ENCODE measurements at regions not wholly inside any gene's neighbourhood (a gene's known extent, or its start where the extent isn't known, plus 50 kb on each side); places are given as distances from the start of the nearest gene placed in this dataset.

- TF ChIP-seq EZH2phosphoT487 (IDR thresholded peaks at IDR 0.05; ENCODE audit: insufficient read depth, low read depth), result no peak
- TF ChIP-seq EZH2 (IDR thresholded peaks at IDR 0.05; ENCODE audit: insufficient read depth, poor library complexity, severe bottlenecking), result no peak
Measured at GRCh38 chr5:94080390-94080789, 339.0 kb upstream of the POU5F2 start.

Data from GM23248 (cell line).